ENCODE measurements at regions not wholly inside any gene's neighbourhood (a gene's known extent, or its start where the extent isn't known, plus 50 kb on each side); places are given as distances from the start of the nearest gene placed in this dataset.

DNA sequence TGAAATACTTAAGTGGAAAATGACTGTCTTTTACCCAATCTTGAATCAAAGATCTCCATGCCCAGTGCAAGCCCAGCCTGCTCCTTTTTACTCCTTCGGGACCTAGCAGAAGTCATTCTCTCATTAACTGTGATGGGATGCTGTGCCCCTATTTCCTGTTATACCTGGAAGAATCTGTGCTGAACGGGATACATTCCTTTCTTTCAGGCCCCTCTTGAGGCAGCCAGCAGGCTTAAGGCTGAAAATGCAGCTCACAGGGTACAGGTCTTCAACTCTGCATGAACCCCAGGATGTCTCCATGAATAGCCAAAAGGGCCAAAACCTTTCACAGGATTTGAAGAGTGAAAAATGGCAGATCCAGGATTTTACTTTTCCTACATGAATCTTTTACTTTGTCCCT, 784.8 kb upstream of the KLHL29 start:
- H3K9me3 ChIP-seq (replicated peaks; ENCODE audit: low read length) = peaks cover 2% of the 10 kb centered on the region
- H3K36me3 ChIP-seq (ENCODE audit: insufficient read depth, low read length) = no peaks in the 10 kb centered on the region
- no peak overlapping the region for H3K4me2 ChIP-seq (ENCODE audit: low read length)
- no peak overlapping the region for H3K9ac ChIP-seq (ENCODE audit: low read depth, low read length)
- H3K4me3 ChIP-seq (ENCODE audit: low read length) = no peak overlapping the region
- H3K4me1 ChIP-seq (ENCODE audit: control insufficient read depth, insufficient read depth, low read length) = no peaks in the 10 kb centered on the region
- H3K27me3 ChIP-seq (ENCODE audit: control insufficient read depth, insufficient read depth, low read length) = no peaks in the 10 kb centered on the region

DNA sequence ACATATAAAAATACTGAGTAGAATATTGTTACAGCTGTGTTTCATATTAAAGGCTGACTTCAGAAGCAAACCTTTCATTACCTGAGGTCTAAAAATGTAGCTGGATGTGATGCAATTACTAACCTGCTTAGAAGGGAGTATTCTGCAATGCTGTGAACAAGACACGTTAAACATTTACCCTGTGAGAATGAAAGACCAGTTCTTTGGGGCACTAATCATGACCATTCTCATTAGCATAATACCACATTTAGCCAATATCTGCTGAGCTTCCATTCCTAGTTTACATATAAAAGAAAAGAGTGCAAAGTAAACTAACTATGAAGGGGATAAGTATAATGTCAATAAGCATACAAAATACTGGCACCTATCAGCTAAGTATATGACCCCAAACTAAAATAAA, 784.0 kb upstream of the KLHL29 start:
- H3K4me1 ChIP-seq (ENCODE audit: control insufficient read depth, insufficient read depth, low read length) = no peaks in the 10 kb centered on the region
- H3K36me3 ChIP-seq (ENCODE audit: insufficient read depth, low read length) = no peaks in the 10 kb centered on the region
- no peak overlapping the region for H3K9ac ChIP-seq (ENCODE audit: low read depth, low read length)
- peaks cover 5% of the 10 kb centered on the region for H3K9me3 ChIP-seq (replicated peaks; ENCODE audit: low read length)
- no peaks in the 10 kb centered on the region for H3K27me3 ChIP-seq (ENCODE audit: control insufficient read depth, insufficient read depth, low read length)
- H3K4me2 ChIP-seq (ENCODE audit: low read length) = no peak overlapping the region
- H3K4me3 ChIP-seq (ENCODE audit: low read length) = no peak overlapping the region

DNA sequence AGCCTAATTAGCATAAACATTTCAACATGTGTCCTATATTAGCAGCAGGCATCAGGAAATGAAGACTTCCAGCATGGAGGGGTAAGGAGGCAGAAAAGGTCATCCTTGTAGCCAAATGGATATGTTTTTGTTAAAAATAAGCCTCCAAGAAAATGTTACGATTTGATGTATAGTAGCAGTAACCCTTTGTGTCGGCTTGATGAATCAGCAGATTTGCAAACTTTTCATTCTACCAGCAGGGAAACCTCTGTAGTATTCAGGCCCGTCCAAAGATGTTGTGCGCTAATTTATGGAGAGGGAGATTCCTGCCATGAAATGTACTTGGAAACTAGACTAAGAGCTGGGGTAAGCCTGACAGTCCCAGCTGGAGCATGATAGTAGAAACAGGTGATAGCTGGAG, 780.8 kb upstream of the KLHL29 start:
- no peaks in the 10 kb centered on the region for H3K4me1 ChIP-seq (ENCODE audit: control insufficient read depth, insufficient read depth, low read length)
- H3K9ac ChIP-seq (ENCODE audit: low read depth, low read length) = no peak overlapping the region
- no peak overlapping the region for H3K4me2 ChIP-seq (ENCODE audit: low read length)
- no peaks in the 10 kb centered on the region for H3K36me3 ChIP-seq (ENCODE audit: insufficient read depth, low read length)
- H3K27me3 ChIP-seq (ENCODE audit: control insufficient read depth, insufficient read depth, low read length) = no peaks in the 10 kb centered on the region
- peaks cover 5% of the 10 kb centered on the region for H3K9me3 ChIP-seq (replicated peaks; ENCODE audit: low read length)
- no peak overlapping the region for H3K4me3 ChIP-seq (ENCODE audit: low read length)

DNA sequence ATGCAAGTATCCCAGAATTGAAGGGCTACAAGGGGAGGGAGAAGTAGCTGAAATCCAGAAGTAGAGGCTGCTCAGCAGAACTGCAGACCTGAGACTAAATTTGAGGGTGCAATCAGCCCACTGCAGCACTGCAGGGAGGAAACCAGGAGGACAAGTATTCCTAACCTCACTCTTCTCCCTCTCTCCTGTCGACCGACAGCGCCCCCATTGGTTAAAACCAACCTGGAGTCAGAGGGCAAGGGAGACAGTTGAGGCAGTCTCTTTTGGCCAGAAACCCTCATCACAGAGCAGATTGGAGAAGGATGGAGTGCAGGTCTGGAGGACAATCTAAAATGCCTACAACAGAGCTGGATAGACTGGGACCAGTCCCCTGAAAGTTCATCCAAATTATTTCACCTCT, 768.9 kb upstream of the KLHL29 start:
- no peaks in the 10 kb centered on the region for H3K4me1 ChIP-seq (ENCODE audit: control insufficient read depth, insufficient read depth, low read length)
- H3K36me3 ChIP-seq (ENCODE audit: insufficient read depth, low read length) = no peaks in the 10 kb centered on the region
- H3K27me3 ChIP-seq (ENCODE audit: control insufficient read depth, insufficient read depth, low read length) = no peaks in the 10 kb centered on the region
- H3K4me3 ChIP-seq (ENCODE audit: low read length) = no peak overlapping the region
- H3K9ac ChIP-seq (ENCODE audit: low read depth, low read length) = no peak overlapping the region
- H3K9me3 ChIP-seq (replicated peaks; ENCODE audit: low read length) = peaks cover 3% of the 10 kb centered on the region
- H3K4me2 ChIP-seq (ENCODE audit: low read length) = no peak overlapping the region

DNA sequence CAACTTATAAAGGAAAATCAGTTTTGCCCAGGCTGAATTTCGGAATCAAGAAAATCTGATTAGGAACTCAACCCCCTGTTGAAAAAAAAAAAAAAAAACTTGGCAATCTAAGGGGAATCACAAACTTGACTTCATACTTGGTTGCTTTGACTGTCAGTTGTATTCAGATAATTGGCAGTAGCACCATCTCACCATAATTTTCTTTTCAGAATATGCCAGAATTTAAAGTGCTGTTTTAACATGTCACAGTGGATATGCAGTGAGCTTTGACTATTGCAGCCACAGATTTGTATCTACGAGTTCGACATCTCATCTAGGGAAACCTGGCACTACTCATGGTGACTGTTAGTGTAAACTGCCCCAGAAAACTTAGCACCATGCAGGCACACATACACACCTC, 761.4 kb upstream of the KLHL29 start:
- Histone ChIP-seq H3K27me3 (ENCODE audit: control insufficient read depth, insufficient read depth, low read length) (no peaks in the 10 kb centered on the region), H3K9ac (ENCODE audit: low read depth, low read length) (no peak overlapping the region), H3K36me3 (ENCODE audit: insufficient read depth, low read length) (no peaks in the 10 kb centered on the region), H3K4me1 (ENCODE audit: control insufficient read depth, insufficient read depth, low read length) (no peaks in the 10 kb centered on the region), H3K4me2 (ENCODE audit: low read length) (no peak overlapping the region), H3K4me3 (ENCODE audit: low read length) (no peak overlapping the region), H3K9me3 (replicated peaks; ENCODE audit: low read length) (no peaks in the 10 kb centered on the region)

DNA sequence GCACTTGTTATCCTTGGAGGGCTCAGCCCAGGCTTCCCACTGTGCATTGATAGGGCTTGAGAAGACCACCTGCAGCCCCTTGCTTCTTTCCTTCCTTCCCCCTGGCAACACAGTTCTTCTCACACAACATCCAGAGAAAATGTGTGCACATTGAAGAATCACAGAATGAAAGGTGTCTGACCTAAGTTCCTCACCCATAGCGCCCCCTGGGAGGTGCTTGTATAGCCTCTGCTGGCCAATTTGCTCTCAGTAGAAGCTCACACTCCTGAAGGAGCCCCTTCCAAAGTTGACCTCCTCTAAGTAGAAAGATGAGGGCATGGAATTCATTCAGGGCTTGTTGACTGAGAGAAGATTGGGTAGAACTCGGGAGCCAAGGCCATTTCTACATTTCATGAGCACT, 758.4 kb upstream of the KLHL29 start:
- Histone ChIP-seq H3K9ac (ENCODE audit: low read depth, low read length) (no peak overlapping the region), H3K9me3 (replicated peaks; ENCODE audit: low read length) (no peaks in the 10 kb centered on the region), H3K4me2 (ENCODE audit: low read length) (no peak overlapping the region), H3K4me3 (ENCODE audit: low read length) (no peak overlapping the region), H3K36me3 (ENCODE audit: insufficient read depth, low read length) (no peaks in the 10 kb centered on the region), H3K4me1 (ENCODE audit: control insufficient read depth, insufficient read depth, low read length) (no peaks in the 10 kb centered on the region), H3K27me3 (ENCODE audit: control insufficient read depth, insufficient read depth, low read length) (no peaks in the 10 kb centered on the region)

DNA sequence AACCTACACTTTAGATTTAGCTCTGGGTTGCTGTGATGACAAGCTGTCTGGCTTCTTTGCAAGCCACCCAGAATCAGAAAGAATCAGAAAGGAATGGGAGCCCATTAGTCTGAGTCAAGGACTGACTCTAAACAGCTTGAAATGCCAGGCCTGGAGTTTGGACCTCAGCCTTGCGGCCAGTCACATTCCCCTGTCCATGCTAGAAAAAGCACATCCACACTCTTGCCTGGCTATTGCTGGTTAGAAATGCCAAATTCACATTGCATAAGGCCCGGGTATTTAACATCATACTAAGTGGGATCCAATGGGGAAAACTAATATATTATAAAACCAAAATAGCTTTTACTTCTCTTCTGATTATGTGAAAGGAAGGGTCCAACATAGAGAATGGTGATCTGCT, 756.8 kb upstream of the KLHL29 start:
- no peak overlapping the region for H3K4me2 ChIP-seq (ENCODE audit: low read length)

DNA sequence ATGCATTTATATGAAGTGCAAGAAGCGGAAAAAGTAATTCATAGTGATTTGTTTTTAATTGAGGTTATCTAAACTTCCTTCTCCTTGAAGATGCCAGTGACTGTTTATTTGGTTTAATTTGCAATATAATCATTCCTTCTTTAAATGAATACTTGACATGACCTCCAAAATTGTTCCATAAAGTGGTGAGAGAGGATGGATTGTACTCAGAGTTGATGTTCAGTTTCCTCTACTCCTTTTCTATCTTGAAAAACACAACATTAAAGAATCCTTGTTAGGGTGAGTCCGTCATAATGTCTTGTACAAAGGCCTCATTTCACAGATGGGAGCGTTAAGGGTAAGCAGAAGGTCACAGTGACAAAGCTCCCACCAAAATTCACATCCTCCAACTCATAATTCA, 756.1 kb upstream of the KLHL29 start:
- no peaks in the 10 kb centered on the region for H3K27me3 ChIP-seq (ENCODE audit: control insufficient read depth, insufficient read depth, low read length)
- H3K36me3 ChIP-seq (ENCODE audit: insufficient read depth, low read length) = no peaks in the 10 kb centered on the region
- no peaks in the 10 kb centered on the region for H3K4me1 ChIP-seq (ENCODE audit: control insufficient read depth, insufficient read depth, low read length)
- H3K4me2 ChIP-seq (ENCODE audit: low read length) = no peak overlapping the region
- H3K4me3 ChIP-seq (ENCODE audit: low read length) = no peak overlapping the region
- no peak overlapping the region for H3K9ac ChIP-seq (ENCODE audit: low read depth, low read length)
- H3K9me3 ChIP-seq (replicated peaks; ENCODE audit: low read length) = peaks cover 2% of the 10 kb centered on the region

More for the DNA sequence above, 756.8 kb upstream of the KLHL29 start:
- Histone ChIP-seq H3K9ac (ENCODE audit: low read depth, low read length) (no peak overlapping the region), H3K4me3 (ENCODE audit: low read length) (no peak overlapping the region), H3K36me3 (ENCODE audit: insufficient read depth, low read length) (no peaks in the 10 kb centered on the region), H3K27me3 (ENCODE audit: control insufficient read depth, insufficient read depth, low read length) (no peaks in the 10 kb centered on the region), H3K9me3 (replicated peaks; ENCODE audit: low read length) (no peaks in the 10 kb centered on the region), H3K4me1 (ENCODE audit: control insufficient read depth, insufficient read depth, low read length) (no peaks in the 10 kb centered on the region)

DNA sequence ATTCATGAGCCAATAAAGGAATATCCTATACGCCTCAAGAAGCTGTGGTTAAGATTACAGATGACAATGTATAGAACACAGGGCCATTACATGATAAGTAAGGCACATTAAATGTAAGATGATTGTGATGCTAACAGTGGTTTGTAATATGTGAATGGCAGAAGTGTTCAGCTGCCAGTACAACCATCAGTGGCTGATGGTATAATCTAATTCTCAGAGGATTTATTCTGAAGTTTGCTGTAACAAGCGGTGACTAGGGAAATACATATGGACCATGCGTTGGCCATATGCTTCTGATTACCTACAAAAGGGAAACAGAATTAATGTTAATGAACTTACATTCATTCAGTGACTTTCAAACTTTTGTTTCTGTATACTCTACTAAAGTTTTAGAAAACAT, 750.8 kb upstream of the KLHL29 start:
- H3K4me1 ChIP-seq (ENCODE audit: control insufficient read depth, insufficient read depth, low read length) = no peaks in the 10 kb centered on the region

DNA sequence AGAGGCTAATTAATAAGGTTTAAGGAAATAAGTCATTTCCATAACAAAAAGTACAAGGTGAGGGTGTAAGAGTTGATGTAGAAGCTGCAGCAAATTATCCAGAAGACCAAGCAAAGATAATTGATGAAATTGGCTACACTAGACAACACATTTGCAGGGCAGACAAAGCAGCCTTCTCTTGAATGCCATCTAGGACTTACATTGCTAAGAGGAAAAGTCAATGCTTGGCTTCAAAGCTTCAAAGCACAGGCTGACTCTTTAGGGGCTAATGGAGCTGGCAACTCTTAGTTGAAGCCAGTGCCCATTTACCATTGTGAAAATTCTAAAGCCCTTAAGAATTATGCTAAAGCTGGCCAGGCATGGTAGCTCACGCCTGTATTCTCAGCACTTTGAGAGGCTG, 728.6 kb upstream of the KLHL29 start:
- H3K36me3 ChIP-seq (ENCODE audit: insufficient read depth, low read length) = no peaks in the 10 kb centered on the region
- H3K27me3 ChIP-seq (ENCODE audit: control insufficient read depth, insufficient read depth, low read length) = no peaks in the 10 kb centered on the region
- no peak overlapping the region for H3K4me2 ChIP-seq (ENCODE audit: low read length)
- H3K4me1 ChIP-seq (ENCODE audit: control insufficient read depth, insufficient read depth, low read length) = no peaks in the 10 kb centered on the region
- H3K9ac ChIP-seq (ENCODE audit: low read depth, low read length) = no peak overlapping the region
- no peak overlapping the region for H3K4me3 ChIP-seq (ENCODE audit: low read length)
- no peaks in the 10 kb centered on the region for H3K9me3 ChIP-seq (replicated peaks; ENCODE audit: low read length)

More for the DNA sequence above, 750.8 kb upstream of the KLHL29 start:
- no peak overlapping the region for H3K4me2 ChIP-seq (ENCODE audit: low read length)
- H3K36me3 ChIP-seq (ENCODE audit: insufficient read depth, low read length) = no peaks in the 10 kb centered on the region
- H3K27me3 ChIP-seq (ENCODE audit: control insufficient read depth, insufficient read depth, low read length) = no peaks in the 10 kb centered on the region
- H3K9ac ChIP-seq (ENCODE audit: low read depth, low read length) = no peak overlapping the region
- no peak overlapping the region for H3K4me3 ChIP-seq (ENCODE audit: low read length)
- peaks cover 9% of the 10 kb centered on the region for H3K9me3 ChIP-seq (replicated peaks; ENCODE audit: low read length)

DNA sequence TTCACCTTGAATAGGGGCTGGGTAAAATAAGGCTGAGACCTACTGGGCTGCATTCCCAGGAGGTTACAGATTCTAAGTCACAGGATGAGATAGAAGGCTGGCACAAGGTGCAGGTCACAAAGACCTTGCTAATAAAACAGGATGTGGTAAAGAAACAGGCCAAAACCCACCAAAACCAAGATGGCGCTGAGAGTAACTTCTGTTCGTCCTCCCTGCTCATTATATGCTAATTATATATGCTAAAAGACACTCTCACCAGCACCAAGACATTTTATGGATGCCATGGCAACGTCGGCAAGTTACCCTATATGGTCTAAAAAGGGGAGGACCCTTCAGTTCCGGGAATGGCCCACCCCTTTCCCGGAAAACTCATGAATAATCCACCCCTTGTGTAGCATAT, 711.5 kb upstream of the KLHL29 start:
- no peak overlapping the region for H3K4me3 ChIP-seq (ENCODE audit: low read length)
- H3K36me3 ChIP-seq (ENCODE audit: insufficient read depth, low read length) = no peaks in the 10 kb centered on the region
- no peaks in the 10 kb centered on the region for H3K27me3 ChIP-seq (ENCODE audit: control insufficient read depth, insufficient read depth, low read length)
- H3K4me2 ChIP-seq (ENCODE audit: low read length) = no peak overlapping the region
- H3K9me3 ChIP-seq (replicated peaks; ENCODE audit: low read length) = no peaks in the 10 kb centered on the region
- H3K4me1 ChIP-seq (ENCODE audit: control insufficient read depth, insufficient read depth, low read length) = no peaks in the 10 kb centered on the region
- no peak overlapping the region for H3K9ac ChIP-seq (ENCODE audit: low read depth, low read length)

DNA sequence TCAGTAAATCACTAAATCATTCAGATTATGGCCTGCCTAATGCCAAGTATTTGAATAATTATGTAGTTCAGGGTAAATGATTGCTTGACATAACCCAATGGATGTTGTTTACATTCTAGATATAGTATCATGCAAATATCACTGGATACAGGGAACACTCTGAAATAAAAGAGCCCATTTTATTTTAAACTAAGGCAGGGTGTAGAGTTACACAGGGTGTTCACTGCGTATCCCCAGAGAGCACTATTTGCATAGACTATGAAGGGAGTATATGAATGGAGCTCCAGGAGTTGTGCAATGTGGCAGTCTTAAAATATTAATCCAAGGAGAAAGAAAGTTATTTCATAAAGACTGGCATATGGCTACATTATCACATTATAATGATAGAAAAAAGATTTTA, 701.1 kb upstream of the KLHL29 start:
- H3K4me3 ChIP-seq (ENCODE audit: low read length) = no peak overlapping the region
- H3K9me3 ChIP-seq (replicated peaks; ENCODE audit: low read length) = no peaks in the 10 kb centered on the region
- H3K9ac ChIP-seq (ENCODE audit: low read depth, low read length) = no peak overlapping the region
- no peaks in the 10 kb centered on the region for H3K27me3 ChIP-seq (ENCODE audit: control insufficient read depth, insufficient read depth, low read length)
- no peaks in the 10 kb centered on the region for H3K36me3 ChIP-seq (ENCODE audit: insufficient read depth, low read length)
- H3K4me2 ChIP-seq (ENCODE audit: low read length) = no peak overlapping the region
- no peaks in the 10 kb centered on the region for H3K4me1 ChIP-seq (ENCODE audit: control insufficient read depth, insufficient read depth, low read length)

Measured in skeletal muscle satellite cell (primary cell).